ENCODE measurements at regions not wholly inside any gene's neighbourhood (a gene's known extent, or its start where the extent isn't known, plus 50 kb on each side); places are given as distances from the start of the nearest gene placed in this dataset.

DNA sequence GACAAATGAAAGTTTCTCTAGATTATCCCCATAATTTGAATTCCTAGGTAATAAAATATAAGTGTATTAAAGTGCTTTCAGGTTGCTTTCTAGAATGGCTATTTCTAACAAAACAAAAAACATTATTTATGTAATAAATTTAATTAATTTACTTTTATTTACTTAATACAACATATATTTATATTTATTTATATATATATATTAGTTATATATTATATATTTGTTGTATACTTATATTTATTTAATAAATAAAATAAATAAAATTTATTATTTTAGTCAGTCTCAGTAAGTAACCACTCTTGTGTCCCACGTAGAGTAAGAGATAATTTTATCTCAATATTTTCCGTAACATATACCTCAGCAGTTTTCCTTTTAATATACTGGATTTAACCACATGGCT is 1031.6 kb upstream of the CNTN5 start:
- no peak for TF ChIP-seq POLR2AphosphoS5 (IDR thresholded peaks at IDR 0.05; ENCODE audit: low read depth, low read length)
- TF ChIP-seq POLR2A (IDR thresholded peaks at IDR 0.05; ENCODE audit: low read depth, low read length), result no peak
- no peak for TF ChIP-seq SPI1 (IDR thresholded peaks at IDR 0.05; ENCODE audit: low read depth, low read length)
- TF ChIP-seq POU2F2 (IDR thresholded peaks at IDR 0.05; ENCODE audit: low read depth, low read length), result no peak
- TF ChIP-seq TAF1 (IDR thresholded peaks at IDR 0.05; ENCODE audit: low read depth, low read length), result no peak
- no peak for TF ChIP-seq PAX5 (IDR thresholded peaks at IDR 0.05; ENCODE audit: insufficient read depth, low read length, severe bottlenecking)

All from GM12891 (cell line).